Breast epithelium (tissue), 4 donors: ENCODE measurements at regions not wholly inside any gene's neighbourhood (a gene's known extent, or its start where the extent isn't known, plus 50 kb on each side); places are given as distances from the start of the nearest gene placed in this dataset.

Experiments
- DNase-seq, 2 donors: peaks; one replicate each; pipeline ENCODE4 v3.0.0-alpha.2; 2019; ENCODE audit warnings: low spot score in 2 of 2
- H3K27ac ChIP-seq, 2 donors: fragments of 200-600 bp; sonication (generic) in 1 of 2; one replicate each; pipeline ENCODE4 v1.5.1; 2016 to 2019; ENCODE audit warnings: mild to moderate bottlenecking in 1 of 2
- H3K27me3 ChIP-seq, 2 donors: fragments of 200-600 bp; sonication (generic) in 1 of 2; one replicate each; pipeline versions ENCODE4 v1.5.1 to v1.6.0; 2017 to 2019; ENCODE audit warnings: control low read depth in 1 of 2, mild to moderate bottlenecking in 1 of 2
- H3K36me3 ChIP-seq: fragments of 200-600 bp; one replicate; pipeline ENCODE4 v1.5.1; 2019
- H3K4me1 ChIP-seq, 2 donors: fragments of 200-600 bp; sonication (generic); one replicate each; pipeline ENCODE4 v1.5.1; 2016 to 2019; ENCODE audit warnings: control low read depth in 1 of 2
- H3K4me3 ChIP-seq, 3 donors: fragments of 200-600 bp; sonication (generic); 1 replicate in 2 of 3; 2 replicates in 1 of 3; pipeline ENCODE4 v1.5.1; 2016 to 2019; ENCODE audit warnings: mild to moderate bottlenecking in 3 of 3, moderate library complexity in 2 of 3
- H3K9me3 ChIP-seq, 2 donors: fragments of 200-600 bp; sonication (generic) in 1 of 2; one replicate each; pipeline ENCODE4 v1.5.1; 2016 to 2019; ENCODE audit warnings: control low read depth in 1 of 2
- CTCF ChIP-seq, 3 donors: fragments of 450-650 bp; IDR thresholded peaks; one replicate each; pipeline ENCODE4 v1.5.1; 2016 to 2017; ENCODE audit warnings: antibody characterized with exemption in 3 of 3, mild to moderate bottlenecking in 3 of 3, moderate library complexity in 3 of 3
- POLR2A ChIP-seq: fragments of 450-650 bp; IDR thresholded peaks from one replicate; pipeline ENCODE4 v1.6.1; 2016; ENCODE audit warnings: antibody characterized with exemption, mild to moderate bottlenecking, moderate library complexity
- POLR2AphosphoS5 ChIP-seq, 3 donors: sonication (generic); formaldehyde crosslinking; IDR thresholded peaks; one replicate each; pipeline ENCODE4 v1.6.1; 2017; ENCODE audit warnings: antibody characterized with exemption in 3 of 3
- intact Hi-C: fragments of 100-400 bp; cut with DNase I; formaldehyde crosslinking; loops from one replicate; pipeline ENCODE4 v1.15.1; 2023; ENCODE audit warnings: low total_unique reads

GRCh38 chr6:131412960-131413830, 159.8 kb upstream of the ARG1 start:
- intact Hi-C loops: no loop called here
- H3K4me1 ChIP-seq: no peaks in the 10 kb centered on the region
- H3K36me3 ChIP-seq: no peaks in the 10 kb centered on the region
- no peaks in the 10 kb centered on the region for H3K27me3 ChIP-seq
- TF ChIP-seq CTCF (IDR thresholded peaks at IDR 0.05) (no peak), POLR2A (no peak), POLR2AphosphoS5 (IDR thresholded peaks at IDR 0.05) (no peak)
- no peak overlapping the region for H3K4me3 ChIP-seq
- H3K9me3 ChIP-seq: no peaks in the 10 kb centered on the region
- no peak overlapping the region for H3K27ac ChIP-seq
- no peak for DNase-seq

- intact Hi-C loops: no loop called here
- H3K4me1 ChIP-seq: no peaks in the 10 kb centered on the region
- TF ChIP-seq POLR2AphosphoS5 (IDR thresholded peaks at IDR 0.05): no peak
- H3K36me3 ChIP-seq: no peaks in the 10 kb centered on the region
- H3K27me3 ChIP-seq: no peaks in the 10 kb centered on the region
- H3K27ac ChIP-seq: no peak overlapping the region
- DNase-seq: no peak
- H3K4me3 ChIP-seq: no peak overlapping the region
- H3K9me3 ChIP-seq: no peaks in the 10 kb centered on the region
Measured at GRCh38 chr6:131413831-131414191, 159.2 kb upstream of the ARG1 start.

- H3K9me3 ChIP-seq: no peaks in the 10 kb centered on the region
- DNase-seq: no peak
- intact Hi-C loops: no loop called here
- H3K36me3 ChIP-seq: no peaks in the 10 kb centered on the region
- H3K27me3 ChIP-seq: no peaks in the 10 kb centered on the region
- TF ChIP-seq CTCF (IDR thresholded peaks at IDR 0.05) (no peak), POLR2A (no peak), POLR2AphosphoS5 (IDR thresholded peaks at IDR 0.05) (no peak)
- no peak overlapping the region for H3K27ac ChIP-seq
- no peaks in the 10 kb centered on the region for H3K4me1 ChIP-seq
- no peak overlapping the region for H3K4me3 ChIP-seq
Measured at GRCh38 chr6:131414956-131415355, 158.1 kb upstream of the ARG1 start.

- TF ChIP-seq CTCF (IDR thresholded peaks at IDR 0.05): no peak
- TF ChIP-seq POLR2AphosphoS5 (IDR thresholded peaks at IDR 0.05): no peak
- no peak for TF ChIP-seq POLR2A
- intact Hi-C loops: no loop called here
Measured at GRCh38 chr6:131418441-131418840, 154.6 kb upstream of the ARG1 start.

GRCh38 chr6:131419702-131420101, 153.3 kb upstream of the ARG1 start:
- intact Hi-C loops: no loop called here

More at GRCh38 chr6:131418441-131418840, 154.6 kb upstream of the ARG1 start:
- Histone ChIP-seq H3K27me3 (no peaks in the 10 kb centered on the region), H3K9me3 (no peaks in the 10 kb centered on the region), H3K27ac (no peak overlapping the region), H3K36me3 (no peaks in the 10 kb centered on the region), H3K4me1 (no peaks in the 10 kb centered on the region), H3K4me3 (no peak overlapping the region)
- DNase-seq: no peak

More at GRCh38 chr6:131419702-131420101, 153.3 kb upstream of the ARG1 start:
- Histone ChIP-seq H3K27ac (no peak overlapping the region), H3K36me3 (no peaks in the 10 kb centered on the region), H3K9me3 (no peaks in the 10 kb centered on the region), H3K4me3 (no peak overlapping the region), H3K27me3 (no peaks in the 10 kb centered on the region), H3K4me1 (no peaks in the 10 kb centered on the region)
- TF ChIP-seq POLR2AphosphoS5 (IDR thresholded peaks at IDR 0.05): no peak
- TF ChIP-seq POLR2A: no peak
- no peak for TF ChIP-seq CTCF (IDR thresholded peaks at IDR 0.05)
- no peak for DNase-seq
